Neural progenitor cell (in vitro differentiated cells): ENCODE measurements at regions not wholly inside any gene's neighbourhood (a gene's known extent, or its start where the extent isn't known, plus 50 kb on each side); places are given as distances from the start of the nearest gene placed in this dataset.

ENCODE experiments used
- EZH2 ChIP-seq: fragments of 200-600 bp; sonication (generic); IDR thresholded peaks from 2 replicates; pipeline ENCODE4 v1.6.1; 2017; ENCODE audit warnings: antibody characterized with exemption, mild to moderate bottlenecking, moderate library complexity
- EZH2phosphoT487 ChIP-seq: fragments of 200-600 bp; sonication (generic); IDR thresholded peaks from 2 replicates; pipeline ENCODE4 v1.6.1; 2017; ENCODE audit warnings: antibody characterized with exemption
- TF ChIP-seq, protein P1 (sequence below): fragments of 200-600 bp; sonication (generic); IDR thresholded peaks from 2 replicates; pipeline ENCODE4 v1.5.1; 2017; ENCODE audit warnings: antibody characterized with exemption, mild to moderate bottlenecking

DNA sequence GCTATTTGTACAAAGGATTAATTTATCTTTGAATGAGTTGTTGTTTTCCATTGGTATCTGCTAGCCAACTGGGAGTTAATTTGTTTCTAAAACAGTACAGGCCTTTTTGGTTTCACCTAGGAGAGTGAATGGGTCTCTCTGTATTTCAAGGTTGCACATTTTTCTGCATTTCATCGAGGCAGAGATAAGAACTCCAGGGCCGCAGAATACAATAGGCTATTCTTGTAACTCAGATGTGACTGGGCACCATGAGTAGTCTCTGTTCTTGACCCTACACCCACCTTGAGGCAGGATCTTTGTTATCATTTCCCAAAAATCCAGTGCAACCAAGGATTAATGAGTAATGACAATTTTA, 51.7 kb upstream of the OR9Q1 start:
- TF ChIP-seq, protein P1, sequence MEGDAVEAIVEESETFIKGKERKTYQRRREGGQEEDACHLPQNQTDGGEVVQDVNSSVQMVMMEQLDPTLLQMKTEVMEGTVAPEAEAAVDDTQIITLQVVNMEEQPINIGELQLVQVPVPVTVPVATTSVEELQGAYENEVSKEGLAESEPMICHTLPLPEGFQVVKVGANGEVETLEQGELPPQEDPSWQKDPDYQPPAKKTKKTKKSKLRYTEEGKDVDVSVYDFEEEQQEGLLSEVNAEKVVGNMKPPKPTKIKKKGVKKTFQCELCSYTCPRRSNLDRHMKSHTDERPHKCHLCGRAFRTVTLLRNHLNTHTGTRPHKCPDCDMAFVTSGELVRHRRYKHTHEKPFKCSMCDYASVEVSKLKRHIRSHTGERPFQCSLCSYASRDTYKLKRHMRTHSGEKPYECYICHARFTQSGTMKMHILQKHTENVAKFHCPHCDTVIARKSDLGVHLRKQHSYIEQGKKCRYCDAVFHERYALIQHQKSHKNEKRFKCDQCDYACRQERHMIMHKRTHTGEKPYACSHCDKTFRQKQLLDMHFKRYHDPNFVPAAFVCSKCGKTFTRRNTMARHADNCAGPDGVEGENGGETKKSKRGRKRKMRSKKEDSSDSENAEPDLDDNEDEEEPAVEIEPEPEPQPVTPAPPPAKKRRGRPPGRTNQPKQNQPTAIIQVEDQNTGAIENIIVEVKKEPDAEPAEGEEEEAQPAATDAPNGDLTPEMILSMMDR: no peak
- no peak for TF ChIP-seq EZH2phosphoT487
- no peak for TF ChIP-seq EZH2
